GM21447 (cell line): ENCODE measurements at regions not wholly inside any gene's neighbourhood (a gene's known extent, or its start where the extent isn't known, plus 50 kb on each side); places are given as distances from the start of the nearest gene placed in this dataset.
"Not testable (repeated sequence)": the region's sequence is repeated elsewhere in the genome, so short reads cannot be mapped to it uniquely, and the experiment has no call there.

Experiments used
- ATAC-seq: cut with Tn5 transposase; IDR thresholded peaks from one replicate; pipeline ENCODE4 v1.9.1; 2021; ENCODE audit not compliant: unreplicated experiment

GRCh38 chr13:109981000-109981399 is 194.6 kb upstream of the IRS2 start:
- ATAC-seq, result no peak

- not testable (repeated sequence) for ATAC-seq
These were observed 193.3 kb upstream of the IRS2 start for GRCh38 chr13:109979676-109980075.

- ATAC-seq, result no peak
These were observed 192.8 kb upstream of the IRS2 start for GRCh38 chr13:109979228-109979627.

- ATAC-seq, result no peak
These were observed 191.0 kb upstream of the IRS2 start for GRCh38 chr13:109977212-109977968.

GRCh38 chr13:109976206-109976997 is 190.0 kb upstream of the IRS2 start:
- ATAC-seq, result no peak

GRCh38 chr13:109974354-109974753 is 188.0 kb upstream of the IRS2 start:
- no peak for ATAC-seq

GRCh38 chr13:109973279-109973678 is 186.9 kb upstream of the IRS2 start:
- no peak for ATAC-seq

- ATAC-seq, result no peak
These were observed 185.2 kb upstream of the IRS2 start for GRCh38 chr13:109971456-109972090.

- ATAC-seq, result no peak
These were observed 184.6 kb upstream of the IRS2 start for GRCh38 chr13:109971006-109971405.

GRCh38 chr13:109968876-109969577 is 182.6 kb upstream of the IRS2 start:
- ATAC-seq, result no peak

- ATAC-seq, result no peak
These were observed 177.7 kb upstream of the IRS2 start for GRCh38 chr13:109963960-109964563.

- no peak for ATAC-seq
These were observed 177.0 kb upstream of the IRS2 start for GRCh38 chr13:109963384-109963783.

- no peak for ATAC-seq
These were observed 173.5 kb upstream of the IRS2 start for GRCh38 chr13:109959903-109960302.

- no peak for ATAC-seq
These were observed 171.5 kb upstream of the IRS2 start for GRCh38 chr13:109957875-109958274.

- ATAC-seq, result no peak
These were observed 169.2 kb upstream of the IRS2 start for GRCh38 chr13:109955598-109955997.

GRCh38 chr13:109954441-109954840 is 168.1 kb upstream of the IRS2 start:
- no peak for ATAC-seq

GRCh38 chr13:109951491-109951890 is 165.1 kb upstream of the IRS2 start:
- ATAC-seq, result no peak

- ATAC-seq, result no peak
These were observed 163.0 kb upstream of the IRS2 start for GRCh38 chr13:109949397-109949796.

GRCh38 chr13:109947006-109947405 is 160.6 kb upstream of the IRS2 start:
- ATAC-seq, result no peak

GRCh38 chr13:109945206-109945960 is 159.0 kb upstream of the IRS2 start:
- no peak for ATAC-seq
